Lower lobe of right lung (tissue), 2 donors: ENCODE measurements at regions not wholly inside any gene's neighbourhood (a gene's known extent, or its start where the extent isn't known, plus 50 kb on each side); places are given as distances from the start of the nearest gene placed in this dataset.

Experiments
- ATAC-seq, 2 donors: fragments of 200-7000 bp; cut with Tn5 transposase; one replicate each; pipeline ENCODE4 v1.9.1; 2020 to 2022; ENCODE audit warnings: mild to moderate bottlenecking in 2 of 2, moderate library complexity in 2 of 2
- DNase-seq: peaks from one replicate; pipeline ENCODE4 v3.0.0-alpha.2; 2020
- H3K27ac ChIP-seq: fragments of 200-600 bp; one replicate; pipeline ENCODE4 v1.8.0; 2022
- H3K27me3 ChIP-seq: fragments of 200-600 bp; one replicate; pipeline ENCODE4 v1.8.0; 2022; ENCODE audit warnings: low read depth
- H3K36me3 ChIP-seq: fragments of 200-600 bp; one replicate; pipeline ENCODE4 v1.8.0; 2022; ENCODE audit warnings: mild to moderate bottlenecking
- H3K4me1 ChIP-seq: fragments of 200-600 bp; one replicate; pipeline ENCODE4 v1.8.0; 2022
- H3K4me3 ChIP-seq: fragments of 200-600 bp; one replicate; pipeline ENCODE4 v1.8.0; 2022; ENCODE audit warnings: mild to moderate bottlenecking
- H3K9me3 ChIP-seq: fragments of 200-600 bp; one replicate; pipeline ENCODE4 v1.8.0; 2022
- intact Hi-C: fragments of 100-400 bp; cut with DNase I; formaldehyde crosslinking; loops from one replicate; pipeline ENCODE4 v1.11.0; 2022
- TF ChIP-seq, protein P1 (sequence below): fragments of 200-600 bp; IDR thresholded peaks from one replicate; pipeline ENCODE4 v1.8.0; 2022; ENCODE audit warnings: antibody characterized with exemption, mild to moderate bottlenecking
- donor health status: DM: no; HTN: yes; CAD: no; lungs with severe emphysema.

- intact Hi-C loops: no loop called here
- ATAC-seq: no peak
- no peak overlapping the region for H3K4me3 ChIP-seq
- no peak overlapping the region for H3K27ac ChIP-seq
- H3K27me3 ChIP-seq: no peaks in the 10 kb centered on the region
- H3K9me3 ChIP-seq: peaks cover 4% of the 10 kb centered on the region
- H3K36me3 ChIP-seq: no peaks in the 10 kb centered on the region
- H3K4me1 ChIP-seq: no peaks in the 10 kb centered on the region
- no peak for DNase-seq
- TF ChIP-seq, protein P1, sequence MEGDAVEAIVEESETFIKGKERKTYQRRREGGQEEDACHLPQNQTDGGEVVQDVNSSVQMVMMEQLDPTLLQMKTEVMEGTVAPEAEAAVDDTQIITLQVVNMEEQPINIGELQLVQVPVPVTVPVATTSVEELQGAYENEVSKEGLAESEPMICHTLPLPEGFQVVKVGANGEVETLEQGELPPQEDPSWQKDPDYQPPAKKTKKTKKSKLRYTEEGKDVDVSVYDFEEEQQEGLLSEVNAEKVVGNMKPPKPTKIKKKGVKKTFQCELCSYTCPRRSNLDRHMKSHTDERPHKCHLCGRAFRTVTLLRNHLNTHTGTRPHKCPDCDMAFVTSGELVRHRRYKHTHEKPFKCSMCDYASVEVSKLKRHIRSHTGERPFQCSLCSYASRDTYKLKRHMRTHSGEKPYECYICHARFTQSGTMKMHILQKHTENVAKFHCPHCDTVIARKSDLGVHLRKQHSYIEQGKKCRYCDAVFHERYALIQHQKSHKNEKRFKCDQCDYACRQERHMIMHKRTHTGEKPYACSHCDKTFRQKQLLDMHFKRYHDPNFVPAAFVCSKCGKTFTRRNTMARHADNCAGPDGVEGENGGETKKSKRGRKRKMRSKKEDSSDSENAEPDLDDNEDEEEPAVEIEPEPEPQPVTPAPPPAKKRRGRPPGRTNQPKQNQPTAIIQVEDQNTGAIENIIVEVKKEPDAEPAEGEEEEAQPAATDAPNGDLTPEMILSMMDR: no peak
These were observed 1221.6 kb downstream of the MAT2B start for GRCh38 chr5:164727012-164727411.

GRCh38 chr5:164728733-164729132, 1223.3 kb downstream of the MAT2B start:
- no peak overlapping the region for H3K27ac ChIP-seq
- intact Hi-C loops: no loop called here
- H3K9me3 ChIP-seq: peaks cover 5% of the 10 kb centered on the region
- DNase-seq (no peak), ATAC-seq (no peak)
- no peaks in the 10 kb centered on the region for H3K36me3 ChIP-seq
- H3K27me3 ChIP-seq: no peaks in the 10 kb centered on the region
- no peak overlapping the region for H3K4me3 ChIP-seq
- TF ChIP-seq, protein P1: no peak
- H3K4me1 ChIP-seq: no peaks in the 10 kb centered on the region

GRCh38 chr5:164735334-164735733, 1229.9 kb downstream of the MAT2B start:
- H3K9me3 ChIP-seq: peaks cover 11% of the 10 kb centered on the region
- no peak overlapping the region for H3K27ac ChIP-seq
- TF ChIP-seq, protein P1: no peak
- no peak for ATAC-seq
- intact Hi-C loops: no loop called here
- H3K27me3 ChIP-seq: no peaks in the 10 kb centered on the region
- H3K4me1 ChIP-seq: no peaks in the 10 kb centered on the region
- DNase-seq: no peak
- no peak overlapping the region for H3K4me3 ChIP-seq
- H3K36me3 ChIP-seq: no peaks in the 10 kb centered on the region

- DNase-seq (no peak), ATAC-seq (no peak)
- Histone ChIP-seq H3K4me3 (no peak overlapping the region), H3K4me1 (no peaks in the 10 kb centered on the region), H3K9me3 (peaks cover 1% of the 10 kb centered on the region), H3K36me3 (no peaks in the 10 kb centered on the region), H3K27ac (no peak overlapping the region), H3K27me3 (no peaks in the 10 kb centered on the region)
- TF ChIP-seq, protein P1: no peak
- intact Hi-C loops: no loop called here
These were observed 1236.0 kb downstream of the MAT2B start for GRCh38 chr5:164741376-164741775.

- H3K4me3 ChIP-seq: no peak overlapping the region
- H3K9me3 ChIP-seq: no peaks in the 10 kb centered on the region
- no peak overlapping the region for H3K27ac ChIP-seq
- H3K36me3 ChIP-seq: no peaks in the 10 kb centered on the region
- intact Hi-C loops: no loop called here
- no peaks in the 10 kb centered on the region for H3K27me3 ChIP-seq
- DNase-seq (no peak), ATAC-seq (no peak)
- TF ChIP-seq, protein P1: no peak
- H3K4me1 ChIP-seq: no peaks in the 10 kb centered on the region
These were observed 1236.6 kb downstream of the MAT2B start for GRCh38 chr5:164742025-164742424.

DNA sequence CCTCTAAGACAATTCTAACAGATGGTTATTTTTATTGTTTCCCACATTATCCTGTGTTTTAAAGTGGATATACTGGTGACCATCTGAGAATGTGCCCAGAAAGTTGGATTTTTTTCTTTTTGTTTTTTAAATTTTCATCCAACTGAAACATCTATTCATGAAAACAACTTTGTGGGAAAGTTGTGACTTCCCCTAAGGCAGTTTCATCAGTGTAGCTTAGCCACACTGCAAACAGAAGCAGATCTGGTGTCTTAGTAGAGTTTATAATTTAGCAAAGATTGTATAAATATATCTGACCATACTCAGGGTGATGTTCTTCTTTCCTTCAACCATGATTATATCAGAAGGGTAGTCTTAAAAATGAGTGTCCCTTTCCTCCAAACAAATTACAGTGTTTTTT, 1241.3 kb downstream of the MAT2B start:
- Histone ChIP-seq H3K9me3 (no peaks in the 10 kb centered on the region), H3K27ac (no peak overlapping the region), H3K27me3 (no peaks in the 10 kb centered on the region), H3K4me3 (no peak overlapping the region), H3K36me3 (no peaks in the 10 kb centered on the region), H3K4me1 (no peaks in the 10 kb centered on the region)
- DNase-seq (no peak), ATAC-seq (no peak)
- TF ChIP-seq, protein P1: no peak
- intact Hi-C loops: no loop called here
